Activated T-cell treated with anti-CD3 and anti-CD28 coated beads for 48 hours (primary cell): ENCODE measurements at regions not wholly inside any gene's neighbourhood (a gene's known extent, or its start where the extent isn't known, plus 50 kb on each side); places are given as distances from the start of the nearest gene placed in this dataset.

Experiments
- DNase-seq: peaks from one replicate; pipeline ENCODE4 v3.0.0-alpha.2; 2020; ENCODE audit warnings: low read depth

GRCh38 chr2:215498431-215498830 lies 62.6 kb upstream of the FN1 start:
- DNase-seq: no peak

GRCh38 chr2:215493376-215493775 lies 57.5 kb upstream of the FN1 start:
- DNase-seq: no peak

DNA sequence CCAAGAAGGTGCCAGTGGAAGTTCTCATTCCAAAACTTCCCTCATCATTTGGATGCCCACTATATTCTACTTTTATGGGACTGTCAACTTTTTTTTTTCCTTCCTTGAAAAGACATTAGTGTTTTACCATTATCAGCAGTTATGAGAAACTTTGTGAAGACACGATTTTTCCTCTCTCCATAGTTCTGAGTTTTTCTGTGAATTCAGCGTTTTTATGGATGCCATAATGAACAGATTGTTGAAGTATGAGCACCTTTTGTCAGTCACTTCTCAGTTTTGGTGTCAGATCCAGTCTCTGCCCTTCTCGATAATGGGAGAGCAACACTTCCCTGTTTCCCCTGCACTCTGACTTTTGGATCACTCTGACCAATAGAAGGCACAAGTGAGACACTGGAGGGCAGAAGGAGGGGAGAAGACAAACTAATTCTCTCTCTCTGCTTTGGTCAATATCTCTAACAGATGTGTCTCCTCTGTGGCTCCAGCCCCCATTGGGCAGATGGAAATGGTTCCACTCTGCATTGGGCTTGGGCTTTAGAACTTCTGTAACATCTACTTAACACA lies 53.5 kb upstream of the FN1 start:
- DNase-seq: no peak

DNA sequence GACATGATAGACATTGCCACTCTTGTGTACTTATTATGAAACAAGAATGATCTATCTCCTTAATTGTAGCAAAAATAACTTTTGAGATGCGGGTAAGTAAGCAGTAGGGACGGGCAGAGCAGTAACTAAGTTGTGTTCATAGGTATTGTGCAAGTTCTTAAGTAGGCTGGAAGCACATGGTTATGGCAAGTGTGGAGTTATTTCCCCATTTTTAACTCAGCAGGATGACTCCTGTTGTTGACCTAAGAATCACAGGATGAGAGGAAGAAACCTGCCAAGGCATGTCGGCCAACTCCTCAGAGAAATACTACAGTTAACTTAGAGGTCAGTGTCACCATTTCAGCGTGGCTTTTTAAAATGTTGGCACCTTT lies 51.1 kb upstream of the FN1 start:
- DNase-seq: no peak

DNA sequence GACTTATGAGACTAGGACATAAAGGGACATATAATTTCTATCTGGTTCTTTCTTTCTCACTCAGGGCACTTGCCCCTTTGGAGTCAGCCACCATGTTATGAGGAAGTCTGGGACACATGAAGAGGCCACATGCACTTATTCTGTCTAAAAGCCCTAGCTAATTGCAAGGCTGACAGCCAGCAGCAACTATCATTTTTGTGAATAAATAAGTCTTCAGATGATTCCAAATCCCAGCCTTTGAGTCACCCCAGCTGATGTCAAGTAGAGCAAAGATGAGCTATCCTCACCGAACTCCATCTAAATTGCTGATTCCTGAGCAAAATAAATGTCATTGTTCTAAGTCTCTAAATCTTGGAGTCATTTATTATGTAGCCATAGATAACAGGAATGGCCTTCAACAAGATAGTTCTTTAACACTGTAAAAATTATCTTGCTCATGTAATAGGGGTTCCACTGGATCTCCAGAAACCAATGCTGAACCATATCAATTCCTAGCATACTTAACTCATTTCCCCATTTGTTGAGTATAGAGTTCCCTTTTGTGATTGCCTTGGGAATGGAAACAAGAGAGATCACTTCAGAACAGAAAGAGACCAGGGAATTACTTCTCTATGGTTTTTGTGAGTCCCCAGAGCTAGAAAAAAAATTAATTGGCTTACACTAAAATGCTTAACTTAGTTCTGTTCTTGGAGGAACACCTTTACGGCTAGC lies 50.6 kb upstream of the FN1 start:
- no peak for DNase-seq
